ENCODE measurements at regions not wholly inside any gene's neighbourhood (a gene's known extent, or its start where the extent isn't known, plus 50 kb on each side); places are given as distances from the start of the nearest gene placed in this dataset.

- TF ChIP-seq POLR2A (IDR thresholded peaks at IDR 0.05; ENCODE audit: low read length) (no peak), GATA1 (IDR thresholded peaks at IDR 0.05; ENCODE audit: low read depth, low read length) (no peak)
Observed at GRCh38 chr4:41366911-41367517, 110.3 kb downstream of the UCHL1 start.

All from erythroblast (primary cell).